ENCODE measurements at regions not wholly inside any gene's neighbourhood (a gene's known extent, or its start where the extent isn't known, plus 50 kb on each side); places are given as distances from the start of the nearest gene placed in this dataset.
A peak's percentile ranks its signal among the peaks of the same experiment; 100 is the strongest.
"Not testable (repeated sequence)": the region's sequence is repeated elsewhere in the genome, so short reads cannot be mapped to it uniquely, and the experiment has no call there.

DNA sequence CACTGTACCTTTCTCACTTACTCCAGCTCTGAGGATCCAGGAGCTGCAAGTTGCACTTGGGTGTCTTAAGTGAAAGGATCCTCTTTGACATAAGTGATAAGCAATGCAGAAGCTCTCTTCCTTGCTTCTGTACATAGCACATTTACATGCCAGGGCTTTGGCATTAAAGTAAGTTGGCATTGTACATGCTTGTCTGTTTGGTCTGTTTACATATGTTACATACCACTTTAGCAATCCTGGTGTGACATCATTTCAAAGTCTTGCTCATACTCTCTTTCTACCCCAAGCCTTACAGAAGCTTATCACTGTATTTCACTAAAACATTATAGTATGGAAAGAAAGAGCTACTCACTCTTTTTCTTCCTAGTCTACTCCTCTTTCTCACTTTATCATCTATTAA is 2548.3 kb downstream of the ARAP2 start:
- intact Hi-C loops (cut with DNase I), result no loop called here
- DNase-seq (no peak), ATAC-seq (ENCODE audit: poor library complexity) (no peak)

DNA sequence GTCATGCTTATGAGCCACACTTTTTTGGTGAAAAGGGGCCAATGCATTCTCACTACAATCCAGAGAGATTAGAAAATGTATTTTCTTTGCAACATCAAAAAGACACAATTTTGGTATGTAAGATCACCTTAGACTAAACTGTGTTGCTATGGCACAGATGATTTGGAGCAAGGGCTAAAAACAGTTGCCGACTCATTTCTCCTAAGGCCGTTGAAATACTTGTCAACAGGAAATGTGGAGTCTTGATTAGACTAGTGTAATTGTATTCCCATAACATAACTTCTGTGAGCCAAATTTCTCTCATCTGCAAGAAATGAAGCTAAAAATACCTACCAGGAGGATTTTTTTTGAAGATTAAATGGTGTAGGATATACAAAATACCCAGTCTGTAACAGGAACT is 2547.7 kb downstream of the ARAP2 start:
- no peak for ATAC-seq (ENCODE audit: poor library complexity)
- DNase-seq, result no peak
- intact Hi-C loops (cut with DNase I), result no loop called here

DNA sequence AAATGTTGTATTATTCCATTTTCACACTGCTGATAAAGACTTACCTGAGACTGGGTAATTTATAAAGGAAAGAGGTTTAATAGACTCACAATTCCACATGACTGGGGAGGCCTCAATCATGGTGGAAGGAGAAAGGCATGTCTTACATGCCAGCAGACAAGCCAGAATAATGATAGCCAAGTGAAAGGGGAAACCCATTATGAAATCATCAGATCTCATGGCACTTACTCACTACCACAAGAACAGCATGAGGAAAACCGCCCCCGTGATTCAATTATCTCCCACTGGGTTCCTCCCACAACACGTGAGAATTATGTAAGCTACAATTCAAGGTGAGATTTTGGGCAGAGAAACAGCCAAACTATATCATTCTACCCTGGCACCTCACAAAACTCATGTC is 2535.1 kb downstream of the ARAP2 start:
- DNase-seq, result no peak
- intact Hi-C loops (cut with DNase I), result no loop called here
- no peak for ATAC-seq (ENCODE audit: poor library complexity)

DNA sequence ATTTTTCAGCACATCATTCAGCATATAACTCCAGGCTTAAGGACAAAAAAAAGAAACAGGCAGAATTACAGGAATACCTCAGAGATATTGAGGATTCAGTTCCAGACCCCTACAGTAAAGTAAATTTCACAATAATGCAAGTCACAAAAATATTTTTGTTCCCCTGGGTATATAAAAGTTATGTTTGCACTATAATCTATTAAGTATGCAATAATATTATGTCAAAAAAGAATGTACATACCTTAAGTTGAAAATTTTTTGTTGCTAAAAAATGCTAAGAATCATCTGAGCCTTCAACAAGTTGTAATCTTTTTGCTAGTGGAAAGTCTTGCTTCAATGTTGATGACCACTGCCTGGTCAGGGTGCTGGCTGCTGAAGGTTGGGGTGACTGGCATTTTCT is 2532.5 kb downstream of the ARAP2 start:
- no peak for ATAC-seq (ENCODE audit: poor library complexity)
- no peak for DNase-seq
- intact Hi-C loops (cut with DNase I), result no loop called here

GRCh38 chr4:33714971-33715370 is 2529.3 kb downstream of the ARAP2 start:
- intact Hi-C loops (cut with DNase I), result no loop called here
- DNase-seq (no peak), ATAC-seq (ENCODE audit: poor library complexity) (no peak)

GRCh38 chr4:33715841-33716395 is 2528.4 kb downstream of the ARAP2 start:
- no peak for ATAC-seq (ENCODE audit: poor library complexity)
- intact Hi-C loops (cut with DNase I), result no loop called here
- DNase-seq, result no peak

DNA sequence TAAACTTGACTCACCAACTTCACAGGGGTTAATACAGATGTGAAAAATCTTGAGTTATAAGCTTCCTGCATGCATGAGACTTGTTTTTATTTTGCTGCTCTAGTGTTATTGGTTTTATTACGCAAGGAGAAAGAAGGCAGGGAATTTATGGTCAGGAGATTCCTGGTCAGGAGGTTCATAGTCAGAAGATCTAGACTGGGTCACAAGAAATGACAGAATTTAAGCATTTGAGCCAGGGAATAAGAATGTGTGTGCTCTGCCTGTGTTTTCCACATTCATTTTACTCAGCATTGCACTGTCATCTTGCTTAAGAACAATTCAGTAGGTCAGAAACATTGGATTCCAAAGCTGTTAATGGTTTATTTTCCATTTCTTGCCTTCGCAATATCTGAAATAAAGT is 2522.1 kb downstream of the ARAP2 start:
- ATAC-seq (ENCODE audit: poor library complexity) (no peak), DNase-seq (no peak)
- intact Hi-C loops (cut with DNase I), result no loop called here

DNA sequence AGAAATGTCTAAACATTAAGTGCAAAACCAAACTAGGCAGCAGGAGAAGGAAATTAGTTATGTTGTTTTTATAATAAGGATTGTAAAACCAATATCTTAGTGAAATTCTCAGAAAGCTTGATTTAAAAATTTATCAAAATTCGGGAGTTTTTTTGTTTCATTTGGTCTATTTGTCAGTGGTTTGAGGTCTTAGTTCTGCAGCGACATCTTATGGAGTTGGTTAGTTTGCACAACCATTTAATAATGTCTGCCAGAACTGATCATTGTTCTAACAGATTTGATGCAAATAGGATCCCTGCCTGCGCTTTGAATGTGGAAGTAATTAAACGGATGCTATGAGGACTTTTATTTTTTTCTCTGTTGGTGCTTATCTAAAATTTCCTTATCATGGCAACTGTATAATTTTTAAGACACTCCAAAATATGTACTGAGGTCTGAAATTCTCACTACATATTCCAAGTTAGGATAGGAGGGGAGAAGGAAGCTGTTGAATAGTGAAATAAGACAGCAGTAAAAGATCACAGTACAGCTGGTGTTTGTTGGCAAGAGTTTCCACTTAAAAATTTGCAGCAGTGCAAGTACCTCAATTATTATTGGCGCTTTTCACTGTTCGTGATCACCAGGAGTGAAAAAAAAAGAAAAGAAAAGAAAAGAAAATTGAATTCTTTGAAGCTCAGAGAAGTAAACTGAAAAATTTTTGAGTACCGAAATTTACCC is 2521.4 kb downstream of the ARAP2 start:
- ATAC-seq (ENCODE audit: poor library complexity), result peak; percentile 58
- intact Hi-C loops (cut with DNase I), result no loop called here
- DNase-seq, result no peak

GRCh38 chr4:33724685-33725084 is 2519.6 kb downstream of the ARAP2 start:
- no peak for ATAC-seq (ENCODE audit: poor library complexity)
- no peak for DNase-seq
- intact Hi-C loops (cut with DNase I), result no loop called here

DNA sequence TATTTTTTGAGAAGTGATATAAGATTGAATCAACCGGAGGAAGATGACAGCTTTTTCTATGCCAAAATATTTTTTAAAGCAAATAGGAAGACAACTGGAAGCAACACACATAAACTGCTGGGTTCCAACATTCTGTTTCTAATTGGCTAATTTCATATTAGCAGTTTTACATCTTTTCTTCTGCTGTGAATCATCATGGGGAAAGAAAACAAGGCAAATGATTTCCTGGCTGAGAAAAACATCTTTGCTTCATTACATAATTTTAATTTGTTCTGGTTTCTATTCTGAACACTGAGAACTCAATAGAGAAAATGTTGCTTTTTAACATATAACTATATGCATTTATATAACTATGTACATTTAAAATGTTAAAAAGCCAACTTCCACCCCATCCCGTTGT is 2518.5 kb downstream of the ARAP2 start:
- intact Hi-C loops (cut with DNase I), result no loop called here
- DNase-seq (no peak), ATAC-seq (ENCODE audit: poor library complexity) (no peak)

- intact Hi-C loops (cut with DNase I), result no loop called here
- DNase-seq (no peak), ATAC-seq (ENCODE audit: poor library complexity) (no peak)
Observed at GRCh38 chr4:33737726-33738125, 2506.6 kb downstream of the ARAP2 start.

GRCh38 chr4:33739884-33740632 is 2504.3 kb downstream of the ARAP2 start:
- intact Hi-C loops (cut with DNase I), result no loop called here
- no peak for DNase-seq
- ATAC-seq (ENCODE audit: poor library complexity), result no peak

DNA sequence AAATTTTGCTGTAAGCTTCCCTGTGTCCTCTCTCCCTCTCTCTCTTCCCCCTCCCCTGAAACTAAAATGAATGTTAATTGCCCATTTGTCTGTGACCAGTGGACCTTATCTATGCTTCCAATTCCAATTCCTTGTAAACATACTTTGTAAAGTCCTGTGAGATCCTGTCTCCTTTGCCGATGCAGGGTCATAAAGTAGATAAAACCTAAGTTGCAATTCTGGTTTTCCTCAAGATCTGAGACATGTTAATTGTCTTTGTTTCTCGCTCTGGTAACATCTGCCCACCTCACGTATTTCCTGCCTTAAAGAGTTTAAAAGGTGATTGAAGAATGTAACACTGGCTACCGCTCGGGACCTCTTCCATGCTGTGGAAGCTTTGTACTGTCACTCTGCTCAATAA is 2503.4 kb downstream of the ARAP2 start:
- ATAC-seq (ENCODE audit: poor library complexity); DNase-seq; intact Hi-C loops (cut with DNase I): not testable (repeated sequence)

DNA sequence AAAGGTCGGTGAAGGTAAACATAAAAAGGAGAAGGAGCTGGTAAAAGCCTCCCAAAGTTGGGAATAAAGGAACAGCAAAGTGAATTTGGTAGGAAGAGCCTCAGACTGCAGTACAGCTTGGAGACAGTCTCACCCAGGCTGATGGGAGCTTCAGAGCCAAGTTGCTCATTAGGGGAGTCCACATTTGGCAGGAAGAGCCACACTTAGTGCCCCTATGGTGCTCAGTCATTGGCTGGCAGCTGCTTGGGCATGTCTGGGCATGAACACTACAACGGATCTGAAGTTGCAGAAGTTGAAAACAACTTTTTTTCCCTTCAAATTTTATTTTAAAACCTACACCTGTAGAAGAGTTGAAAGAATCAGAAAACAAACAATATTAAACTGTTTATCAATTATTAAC is 2497.3 kb downstream of the ARAP2 start:
- intact Hi-C loops (cut with DNase I), result no loop called here
- no peak for ATAC-seq (ENCODE audit: poor library complexity)
- DNase-seq, result no peak

- ATAC-seq (ENCODE audit: poor library complexity) (no peak), DNase-seq (no peak)
- intact Hi-C loops (cut with DNase I), result no loop called here
Observed at GRCh38 chr4:33751050-33751449, 2493.3 kb downstream of the ARAP2 start.

GRCh38 chr4:33772582-33772981 is 2471.7 kb downstream of the ARAP2 start:
- intact Hi-C loops (cut with DNase I), result no loop called here
- DNase-seq, result no peak
- ATAC-seq (ENCODE audit: poor library complexity), result no peak

DNA sequence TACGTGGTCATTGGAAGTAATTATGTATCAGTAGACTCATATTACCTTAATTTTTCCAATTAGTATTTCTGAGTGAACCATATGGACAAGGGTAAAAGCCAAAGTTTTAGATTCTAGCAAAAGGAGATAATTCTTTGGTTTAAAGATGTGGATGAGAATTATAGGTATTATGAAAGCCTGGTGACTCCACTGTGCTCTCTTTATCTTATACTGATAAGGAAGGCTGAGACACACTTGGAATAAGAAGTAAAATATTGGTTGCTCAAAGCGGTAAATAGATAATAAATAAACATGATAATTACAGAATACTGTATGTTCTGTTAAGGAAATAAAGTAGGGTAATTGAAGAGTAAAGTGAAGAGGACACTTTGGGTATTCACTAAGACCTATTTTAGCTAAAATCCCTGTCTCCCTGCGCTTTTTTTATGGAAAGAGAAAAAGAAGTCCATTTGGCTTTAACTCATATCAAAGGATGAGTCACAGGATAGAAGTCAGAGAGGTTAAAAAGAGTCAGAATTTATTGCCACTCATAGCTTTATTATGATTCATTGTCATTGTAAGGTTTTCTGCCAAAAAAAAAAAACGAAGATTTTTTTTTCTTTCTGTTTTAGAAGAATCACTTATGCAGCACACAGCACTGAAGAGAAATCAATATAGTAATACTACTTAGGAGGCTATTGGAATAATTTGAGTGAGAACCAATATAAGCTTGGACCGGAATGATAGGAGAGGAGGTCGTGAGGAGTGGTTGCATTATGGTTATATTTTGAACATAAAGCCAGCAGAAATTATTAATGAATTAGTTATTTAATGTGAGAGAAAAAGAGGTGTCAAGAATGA is 2463.1 kb downstream of the ARAP2 start:
- intact Hi-C loops (cut with DNase I), result no loop called here
- DNase-seq, result no peak
- ATAC-seq (ENCODE audit: poor library complexity), result no peak

- DNase-seq (no peak), ATAC-seq (ENCODE audit: poor library complexity) (no peak)
- intact Hi-C loops (cut with DNase I), result no loop called here
Observed at GRCh38 chr4:33785843-33786242, 2458.5 kb downstream of the ARAP2 start.

DNA sequence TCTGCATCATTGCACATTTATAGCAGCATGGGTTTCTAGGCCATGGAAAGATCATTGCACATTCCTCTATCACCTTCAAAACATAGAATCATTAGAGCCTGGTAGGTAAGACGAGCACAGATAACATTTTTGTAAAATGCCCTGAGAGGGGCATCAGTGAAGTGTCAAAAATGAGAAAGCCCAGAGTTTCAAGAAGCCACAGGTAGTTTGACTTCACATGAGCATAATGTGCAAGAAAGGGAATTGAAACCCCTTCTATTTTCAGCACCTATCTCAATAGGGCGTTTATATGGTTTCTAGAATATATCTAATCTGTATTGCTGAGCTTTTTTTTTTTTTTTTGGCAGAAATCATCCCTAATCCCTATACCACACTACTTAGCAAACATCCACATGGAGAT is 2441.7 kb downstream of the ARAP2 start:
- intact Hi-C loops (cut with DNase I), result no loop called here
- ATAC-seq (ENCODE audit: poor library complexity) (no peak), DNase-seq (no peak)
